ENCODE measurements at regions not wholly inside any gene's neighbourhood (a gene's known extent, or its start where the extent isn't known, plus 50 kb on each side); places are given as distances from the start of the nearest gene placed in this dataset.

DNA sequence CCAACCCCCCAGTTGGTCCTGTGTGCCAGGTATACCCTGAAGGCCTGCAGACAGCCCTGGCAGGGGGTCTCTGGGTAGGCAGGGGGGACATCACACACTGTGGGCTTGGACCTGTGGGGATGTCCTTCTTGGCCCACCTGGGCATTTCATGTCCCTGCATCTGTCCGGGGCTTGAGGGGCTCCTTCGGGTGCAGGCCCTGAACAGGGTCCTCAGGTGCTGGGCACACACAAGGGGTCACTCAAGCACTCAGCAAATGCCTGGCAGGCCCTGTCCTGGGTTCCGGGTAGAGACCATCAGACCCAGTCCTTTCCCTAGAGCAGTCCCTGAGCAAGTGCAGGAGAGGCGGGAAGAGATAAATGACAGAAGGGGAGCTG is 70.5 kb upstream of the WNT11 start:
- peaks cover 0 to 4% (median 0%) of the 10 kb centered on the region in 3 donors for H3K9me3 ChIP-seq (ENCODE audit: control insufficient read depth in 3 of 3, low read length in 3 of 3)
- H3K4me3 ChIP-seq (ENCODE audit: low read length in 3 of 3), result no peak overlapping the region
- H3K36me3 ChIP-seq (ENCODE audit: control insufficient read depth in 3 of 3, insufficient read depth in 3 of 3, low read length in 3 of 3), result no peaks in the 10 kb centered on the region
- no peak overlapping the region for H3K27ac ChIP-seq (ENCODE audit: low read depth, low read length)
- peaks cover 0 to 5% (median 2%) of the 10 kb centered on the region in 3 donors for H3K4me1 ChIP-seq (ENCODE audit: control insufficient read depth in 3 of 3, insufficient read depth in 3 of 3, low read length in 3 of 3)
- peak overlapping the region in 1 of 3 donors; percentile 4 for H3K9ac ChIP-seq (ENCODE audit: low read depth in 1 of 3, low read length in 3 of 3)
- peaks cover 0 to 8% (median 0%) of the 10 kb centered on the region in 3 donors for H3K27me3 ChIP-seq (ENCODE audit: control insufficient read depth in 3 of 3, insufficient read depth in 3 of 3, low read length in 3 of 3)

- Histone ChIP-seq H3K4me1 (ENCODE audit: control insufficient read depth in 3 of 3, insufficient read depth in 3 of 3, low read length in 3 of 3) (peaks cover 0 to 5% (median 2%) of the 10 kb centered on the region in 3 donors), H3K27ac (ENCODE audit: low read depth, low read length) (no peak overlapping the region), H3K9me3 (ENCODE audit: control insufficient read depth in 3 of 3, low read length in 3 of 3) (peaks cover 0 to 4% (median 0%) of the 10 kb centered on the region in 3 donors), H3K4me3 (ENCODE audit: low read length in 3 of 3) (no peak overlapping the region), H3K27me3 (ENCODE audit: control insufficient read depth in 3 of 3, insufficient read depth in 3 of 3, low read length in 3 of 3) (peaks cover 0 to 8% (median 0%) of the 10 kb centered on the region in 3 donors), H3K36me3 (ENCODE audit: control insufficient read depth in 3 of 3, insufficient read depth in 3 of 3, low read length in 3 of 3) (no peaks in the 10 kb centered on the region), H3K9ac (ENCODE audit: low read depth in 1 of 3, low read length in 3 of 3) (peak overlapping the region in 1 of 3 donors; percentile 4)
Observed at GRCh38 chr11:76276046-76276780, 69.9 kb upstream of the WNT11 start.

- Histone ChIP-seq H3K27ac (ENCODE audit: low read depth, low read length) (no peak overlapping the region), H3K9ac (ENCODE audit: low read depth in 1 of 3, low read length in 3 of 3) (no peak overlapping the region), H3K36me3 (ENCODE audit: control insufficient read depth in 3 of 3, insufficient read depth in 3 of 3, low read length in 3 of 3) (no peaks in the 10 kb centered on the region), H3K4me3 (ENCODE audit: low read length in 3 of 3) (no peak overlapping the region), H3K27me3 (ENCODE audit: control insufficient read depth in 3 of 3, insufficient read depth in 3 of 3, low read length in 3 of 3) (peaks cover 0 to 5% (median 0%) of the 10 kb centered on the region in 3 donors), H3K9me3 (ENCODE audit: control insufficient read depth in 3 of 3, low read length in 3 of 3) (peaks cover 0 to 4% (median 0%) of the 10 kb centered on the region in 3 donors), H3K4me1 (ENCODE audit: control insufficient read depth in 3 of 3, insufficient read depth in 3 of 3, low read length in 3 of 3) (peaks cover 0 to 5% (median 2%) of the 10 kb centered on the region in 3 donors)
Observed at GRCh38 chr11:76275446-76275845, 69.1 kb upstream of the WNT11 start.

DNA sequence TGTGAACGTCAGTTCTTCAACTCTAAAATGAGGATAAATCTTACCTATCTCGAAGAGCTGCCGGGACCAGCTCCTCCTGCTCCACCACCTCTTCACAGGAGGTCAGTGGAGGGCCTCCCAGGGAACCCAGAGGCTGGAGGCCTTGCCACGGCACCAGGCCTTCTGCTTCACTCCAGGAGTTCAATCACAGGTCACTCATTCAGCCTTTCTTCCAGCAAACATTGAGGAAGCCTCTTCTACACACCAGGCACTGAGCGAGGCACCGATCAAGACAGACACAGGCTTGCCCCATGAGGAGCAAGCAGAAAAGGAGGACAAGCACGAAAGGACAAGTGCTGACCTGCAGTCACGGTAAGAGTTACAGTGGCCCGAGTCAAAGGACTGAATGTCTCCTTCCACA is 64.8 kb upstream of the WNT11 start:
- Histone ChIP-seq H3K27ac (ENCODE audit: low read depth, low read length) (no peak overlapping the region), H3K9me3 (ENCODE audit: control insufficient read depth in 3 of 3, low read length in 3 of 3) (peaks cover 0 to 4% (median 0%) of the 10 kb centered on the region in 3 donors), H3K27me3 (ENCODE audit: control insufficient read depth in 3 of 3, insufficient read depth in 3 of 3, low read length in 3 of 3) (no peaks in the 10 kb centered on the region), H3K4me3 (ENCODE audit: low read length in 3 of 3) (no peak overlapping the region), H3K36me3 (ENCODE audit: control insufficient read depth in 3 of 3, insufficient read depth in 3 of 3, low read length in 3 of 3) (no peaks in the 10 kb centered on the region), H3K4me1 (ENCODE audit: control insufficient read depth in 3 of 3, insufficient read depth in 3 of 3, low read length in 3 of 3) (peaks cover 2 to 3% (median 3%) of the 10 kb centered on the region in 3 donors), H3K9ac (ENCODE audit: low read depth in 1 of 3, low read length in 3 of 3) (no peak overlapping the region)

DNA sequence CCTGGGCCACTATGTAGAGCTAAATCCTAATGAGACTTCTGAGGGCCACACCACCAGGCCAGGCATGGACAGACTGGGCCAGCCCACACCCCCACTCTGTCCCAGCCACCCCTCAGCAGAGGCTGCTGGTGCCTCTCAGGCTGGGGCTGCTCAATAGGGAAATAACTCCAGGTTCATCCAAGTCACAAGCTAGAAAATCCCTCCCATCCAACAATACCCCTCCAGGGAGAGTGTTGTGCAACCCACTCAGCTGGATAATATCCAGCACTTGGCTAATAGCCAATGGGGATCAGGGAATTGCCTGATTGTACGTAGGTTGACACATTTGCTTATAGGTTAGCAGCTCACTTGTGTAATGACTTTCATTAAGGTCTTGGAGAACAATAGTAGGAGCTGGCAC is 64.1 kb upstream of the WNT11 start:
- Histone ChIP-seq H3K9ac (ENCODE audit: low read depth in 1 of 3, low read length in 3 of 3) (no peak overlapping the region), H3K27me3 (ENCODE audit: control insufficient read depth in 3 of 3, insufficient read depth in 3 of 3, low read length in 3 of 3) (no peaks in the 10 kb centered on the region), H3K9me3 (ENCODE audit: control insufficient read depth in 3 of 3, low read length in 3 of 3) (peaks cover 0 to 4% (median 0%) of the 10 kb centered on the region in 3 donors), H3K36me3 (ENCODE audit: control insufficient read depth in 3 of 3, insufficient read depth in 3 of 3, low read length in 3 of 3) (no peaks in the 10 kb centered on the region), H3K27ac (ENCODE audit: low read depth, low read length) (peak overlapping the region; percentile 80), H3K4me1 (ENCODE audit: control insufficient read depth in 3 of 3, insufficient read depth in 3 of 3, low read length in 3 of 3) (peaks cover 3 to 5% (median 4%) of the 10 kb centered on the region in 3 donors), H3K4me3 (ENCODE audit: low read length in 3 of 3) (no peak overlapping the region)

GRCh38 chr11:76269661-76270261 is 63.5 kb upstream of the WNT11 start:
- H3K9ac ChIP-seq (ENCODE audit: low read depth in 1 of 3, low read length in 3 of 3), result peak overlapping the region in 1 of 3 donors; percentile 2
- no peak overlapping the region for H3K4me3 ChIP-seq (ENCODE audit: low read length in 3 of 3)
- H3K4me1 ChIP-seq (ENCODE audit: control insufficient read depth in 3 of 3, insufficient read depth in 3 of 3, low read length in 3 of 3), result peaks cover 4 to 8% (median 8%) of the 10 kb centered on the region in 3 donors
- H3K27ac ChIP-seq (ENCODE audit: low read depth, low read length), result peak overlapping the region; percentile 80
- peaks cover 0 to 3% (median 0%) of the 10 kb centered on the region in 3 donors for H3K9me3 ChIP-seq (ENCODE audit: control insufficient read depth in 3 of 3, low read length in 3 of 3)
- no peaks in the 10 kb centered on the region for H3K27me3 ChIP-seq (ENCODE audit: control insufficient read depth in 3 of 3, insufficient read depth in 3 of 3, low read length in 3 of 3)
- H3K36me3 ChIP-seq (ENCODE audit: control insufficient read depth in 3 of 3, insufficient read depth in 3 of 3, low read length in 3 of 3), result no peaks in the 10 kb centered on the region

- Histone ChIP-seq H3K9me3 (ENCODE audit: control insufficient read depth in 3 of 3, low read length in 3 of 3) (no peaks in the 10 kb centered on the region), H3K27ac (ENCODE audit: low read depth, low read length) (peak overlapping the region; percentile 80), H3K9ac (ENCODE audit: low read depth in 1 of 3, low read length in 3 of 3) (peak overlapping the region in 1 of 3 donors; percentile 2), H3K4me3 (ENCODE audit: low read length in 3 of 3) (no peak overlapping the region), H3K4me1 (ENCODE audit: control insufficient read depth in 3 of 3, insufficient read depth in 3 of 3, low read length in 3 of 3) (peaks cover 4 to 10% (median 8%) of the 10 kb centered on the region in 3 donors), H3K27me3 (ENCODE audit: control insufficient read depth in 3 of 3, insufficient read depth in 3 of 3, low read length in 3 of 3) (no peaks in the 10 kb centered on the region), H3K36me3 (ENCODE audit: control insufficient read depth in 3 of 3, insufficient read depth in 3 of 3, low read length in 3 of 3) (no peaks in the 10 kb centered on the region)
Observed at GRCh38 chr11:76269247-76269646, 62.9 kb upstream of the WNT11 start.

DNA sequence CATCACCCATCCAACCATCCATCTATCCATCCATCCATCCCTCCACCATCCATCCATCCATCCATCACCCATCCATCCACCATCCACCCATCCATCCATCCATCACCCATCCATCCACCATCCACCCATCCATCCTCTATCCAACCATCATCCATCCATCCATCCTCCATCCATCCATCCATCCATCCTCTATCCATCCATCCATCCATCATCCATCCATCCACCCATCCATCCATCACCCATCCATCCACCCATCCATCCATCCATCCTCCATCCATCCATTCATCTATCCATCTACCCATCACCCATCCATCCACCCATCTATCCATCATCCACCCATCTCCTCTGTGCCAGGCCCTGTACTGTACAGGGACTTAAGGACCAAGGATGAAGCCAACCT is 62.2 kb upstream of the WNT11 start:
- H3K4me3 ChIP-seq (ENCODE audit: low read length in 3 of 3), result no peak overlapping the region
- no peaks in the 10 kb centered on the region for H3K27me3 ChIP-seq (ENCODE audit: control insufficient read depth in 3 of 3, insufficient read depth in 3 of 3, low read length in 3 of 3)
- no peaks in the 10 kb centered on the region for H3K9me3 ChIP-seq (ENCODE audit: control insufficient read depth in 3 of 3, low read length in 3 of 3)
- H3K4me1 ChIP-seq (ENCODE audit: control insufficient read depth in 3 of 3, insufficient read depth in 3 of 3, low read length in 3 of 3), result peaks cover 4 to 10% (median 8%) of the 10 kb centered on the region in 3 donors
- peak overlapping the region; percentile 80 for H3K27ac ChIP-seq (ENCODE audit: low read depth, low read length)
- H3K9ac ChIP-seq (ENCODE audit: low read depth in 1 of 3, low read length in 3 of 3), result no peak overlapping the region
- no peaks in the 10 kb centered on the region for H3K36me3 ChIP-seq (ENCODE audit: control insufficient read depth in 3 of 3, insufficient read depth in 3 of 3, low read length in 3 of 3)

DNA sequence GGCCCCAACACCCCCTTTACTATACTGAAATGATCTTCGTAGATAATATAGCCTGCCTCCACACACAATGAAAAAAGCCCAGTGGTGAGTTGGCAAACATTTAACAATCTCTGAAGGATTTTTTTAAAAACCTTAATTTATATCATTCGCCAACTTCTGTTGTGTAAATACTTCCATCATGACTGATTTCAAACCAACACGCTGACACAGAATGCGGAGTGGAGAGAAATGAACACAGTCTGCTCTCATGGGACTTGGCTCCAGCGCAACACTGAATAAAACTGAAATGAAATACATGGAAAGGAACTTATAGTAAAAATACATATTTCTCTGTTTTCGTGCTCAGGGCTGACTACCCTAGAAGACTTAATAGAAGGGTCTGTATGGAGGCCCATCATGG is 61.3 kb upstream of the WNT11 start:
- peaks cover 4 to 10% (median 8%) of the 10 kb centered on the region in 3 donors for H3K4me1 ChIP-seq (ENCODE audit: control insufficient read depth in 3 of 3, insufficient read depth in 3 of 3, low read length in 3 of 3)
- no peaks in the 10 kb centered on the region for H3K27me3 ChIP-seq (ENCODE audit: control insufficient read depth in 3 of 3, insufficient read depth in 3 of 3, low read length in 3 of 3)
- peak overlapping the region; percentile 79 for H3K27ac ChIP-seq (ENCODE audit: low read depth, low read length)
- no peaks in the 10 kb centered on the region for H3K36me3 ChIP-seq (ENCODE audit: control insufficient read depth in 3 of 3, insufficient read depth in 3 of 3, low read length in 3 of 3)
- H3K9me3 ChIP-seq (ENCODE audit: control insufficient read depth in 3 of 3, low read length in 3 of 3), result no peaks in the 10 kb centered on the region
- no peak overlapping the region for H3K4me3 ChIP-seq (ENCODE audit: low read length in 3 of 3)
- H3K9ac ChIP-seq (ENCODE audit: low read depth in 1 of 3, low read length in 3 of 3), result no peak overlapping the region

Data from skeletal muscle tissue (tissue), 3 donors.